CD1c-positive myeloid dendritic cell (primary cell): ENCODE measurements at regions not wholly inside any gene's neighbourhood (a gene's known extent, or its start where the extent isn't known, plus 50 kb on each side); places are given as distances from the start of the nearest gene placed in this dataset.

Experiments used
- DNase-seq: peaks from one replicate; pipeline ENCODE4 v3.0.0-alpha.2; 2016; ENCODE audit errors: extremely low spot score

DNA sequence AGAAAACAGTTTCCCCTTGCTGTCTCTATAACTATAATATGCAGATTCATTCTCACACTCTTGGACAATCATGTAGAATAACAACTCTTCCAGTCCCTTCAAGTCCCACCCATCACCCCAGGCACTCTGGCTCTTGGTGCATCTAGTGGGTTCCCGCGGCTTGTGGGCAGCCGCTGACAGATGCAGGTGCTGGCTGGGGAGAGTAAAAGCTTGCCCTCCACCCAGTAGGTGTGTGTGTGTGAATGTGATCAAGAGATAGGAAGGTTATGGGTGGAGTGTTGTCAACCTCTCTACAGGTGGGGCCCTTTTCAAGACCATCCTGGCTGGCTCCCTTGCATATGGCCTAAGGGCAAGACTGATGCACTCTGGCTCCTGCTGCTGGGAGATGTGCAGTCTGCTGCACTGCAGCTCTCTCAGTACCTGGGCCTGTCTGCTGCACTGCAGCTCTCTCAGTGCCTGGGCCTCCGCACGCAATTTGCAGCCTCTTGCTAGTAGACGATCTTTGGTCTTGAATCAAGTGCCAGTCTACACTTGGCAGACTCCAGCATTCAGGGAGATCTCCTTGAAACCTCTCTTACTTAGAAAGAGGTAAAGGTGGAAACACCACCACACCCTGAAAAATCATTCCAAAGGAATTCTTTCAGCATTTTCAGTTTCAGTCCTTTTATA, 189.7 kb upstream of the GDNF start:
- no peak for DNase-seq

DNA sequence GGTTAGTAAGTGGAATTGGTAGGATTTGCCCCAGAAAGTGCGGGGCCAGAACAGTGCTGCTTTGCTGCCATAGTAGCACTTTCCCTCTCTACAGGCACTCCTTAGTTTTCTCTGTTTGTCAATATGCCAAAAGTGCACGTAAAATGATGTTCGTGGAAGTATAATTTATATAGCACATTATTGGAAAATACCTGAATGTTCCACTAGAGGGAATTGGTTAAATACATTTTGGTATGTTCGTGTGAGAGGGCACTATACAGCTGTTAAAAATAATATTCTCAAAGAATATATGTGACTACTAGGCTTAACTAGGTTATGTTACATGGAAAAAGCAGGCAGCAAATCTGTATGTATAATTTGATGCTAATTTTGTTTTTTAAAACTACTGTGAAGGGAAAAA, 184.0 kb upstream of the GDNF start:
- no peak for DNase-seq

DNA sequence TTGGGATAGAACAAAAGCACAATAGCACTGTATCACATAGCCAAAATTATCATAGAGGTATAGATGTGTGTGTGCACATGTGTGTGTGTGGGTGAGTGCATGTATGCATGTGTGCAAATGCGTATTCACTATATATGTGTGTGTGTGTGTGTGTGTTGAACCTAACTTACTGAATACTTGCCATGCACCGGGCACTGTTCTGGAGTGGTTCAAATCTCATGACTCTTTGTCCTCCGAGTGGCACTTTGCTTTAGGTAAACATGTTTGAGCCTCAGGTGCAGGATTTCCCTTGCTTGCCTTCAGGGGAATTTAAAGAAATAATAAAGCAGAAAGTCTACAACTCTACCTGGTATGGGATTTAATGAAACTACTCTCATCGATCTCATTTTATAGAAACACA, 183.5 kb upstream of the GDNF start:
- no peak for DNase-seq

DNA sequence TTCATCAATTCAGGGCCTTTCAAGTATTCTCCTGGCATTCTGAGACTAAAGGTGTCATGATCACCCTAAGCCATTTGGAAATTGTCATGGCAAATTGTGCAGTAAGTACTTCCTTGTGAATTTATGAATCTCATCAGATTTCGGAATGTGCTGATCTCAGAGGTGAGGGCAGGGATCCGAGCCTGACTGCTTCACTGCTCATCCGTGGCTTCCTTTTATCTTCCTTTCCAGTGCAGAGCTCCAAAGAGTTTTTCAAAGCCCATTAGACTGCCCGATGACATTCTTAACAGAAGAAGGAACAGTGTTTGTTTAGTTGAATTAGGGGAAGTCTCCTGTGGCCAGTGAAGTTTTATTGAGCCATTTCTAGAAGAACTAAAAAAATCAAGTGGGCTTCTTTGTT, 182.8 kb upstream of the GDNF start:
- no peak for DNase-seq

DNA sequence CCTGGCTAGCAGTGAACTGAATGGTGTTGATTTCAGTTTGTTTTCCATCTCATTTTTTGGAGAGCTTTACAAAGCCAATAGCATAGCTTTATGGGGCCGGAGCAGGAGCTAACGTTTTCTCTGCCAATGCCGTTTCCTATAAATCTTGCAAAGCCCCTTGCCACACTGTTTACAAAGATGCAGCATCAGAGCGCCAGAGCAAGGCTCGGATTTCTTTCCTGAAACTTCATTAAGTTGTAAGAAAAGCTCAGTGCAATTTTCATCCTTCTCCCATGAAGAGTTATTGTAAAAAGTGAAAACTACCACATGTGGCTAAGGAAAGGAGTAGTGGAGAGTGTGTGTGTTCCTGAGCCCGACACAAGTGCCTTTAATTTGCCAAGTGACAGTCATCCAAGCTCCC, 178.2 kb upstream of the GDNF start:
- DNase-seq, result no peak

DNA sequence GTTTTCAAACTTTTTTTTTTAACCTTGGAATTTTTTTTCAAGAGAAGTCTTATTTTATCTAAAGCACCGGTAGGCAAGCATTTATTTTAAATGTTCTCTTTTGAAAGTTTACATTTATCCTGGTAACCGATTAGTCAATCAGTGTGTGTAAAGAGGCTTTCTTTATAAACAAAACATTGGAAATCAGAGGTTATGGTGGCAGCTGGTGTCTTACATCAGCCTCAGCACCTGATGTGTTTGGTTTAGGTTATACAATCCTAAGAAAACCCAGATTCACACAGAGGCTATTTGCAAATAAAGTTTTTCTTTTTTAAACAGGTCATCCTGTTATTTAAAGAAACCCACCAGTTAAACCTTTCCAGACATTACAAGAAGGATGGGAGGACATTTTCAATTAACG, 173.3 kb upstream of the GDNF start:
- DNase-seq, result no peak

DNA sequence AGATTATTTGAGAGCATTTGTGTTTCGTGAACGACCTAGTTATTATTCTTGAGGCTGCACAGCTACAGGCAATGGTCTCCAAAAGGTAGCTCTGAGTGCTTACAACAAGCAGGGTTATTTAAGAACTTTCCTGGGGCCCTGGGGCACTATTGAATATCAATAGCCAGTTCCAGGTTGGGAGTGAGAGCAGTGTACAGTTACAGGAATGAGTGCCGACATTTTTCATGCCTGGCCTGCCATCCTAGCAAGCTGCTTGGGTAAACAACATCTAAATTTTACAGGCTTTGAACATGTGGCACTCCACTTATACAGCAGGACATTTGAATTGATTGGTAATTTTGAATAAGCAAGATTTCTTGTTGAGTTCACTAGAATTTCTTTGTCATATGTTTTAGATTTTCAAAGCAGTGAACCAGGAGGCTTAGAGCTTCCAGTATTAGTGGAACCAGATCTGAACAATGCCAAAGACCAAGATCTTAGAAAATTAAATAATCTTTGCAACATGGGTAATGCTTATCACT, 171.9 kb upstream of the GDNF start:
- no peak for DNase-seq

DNA sequence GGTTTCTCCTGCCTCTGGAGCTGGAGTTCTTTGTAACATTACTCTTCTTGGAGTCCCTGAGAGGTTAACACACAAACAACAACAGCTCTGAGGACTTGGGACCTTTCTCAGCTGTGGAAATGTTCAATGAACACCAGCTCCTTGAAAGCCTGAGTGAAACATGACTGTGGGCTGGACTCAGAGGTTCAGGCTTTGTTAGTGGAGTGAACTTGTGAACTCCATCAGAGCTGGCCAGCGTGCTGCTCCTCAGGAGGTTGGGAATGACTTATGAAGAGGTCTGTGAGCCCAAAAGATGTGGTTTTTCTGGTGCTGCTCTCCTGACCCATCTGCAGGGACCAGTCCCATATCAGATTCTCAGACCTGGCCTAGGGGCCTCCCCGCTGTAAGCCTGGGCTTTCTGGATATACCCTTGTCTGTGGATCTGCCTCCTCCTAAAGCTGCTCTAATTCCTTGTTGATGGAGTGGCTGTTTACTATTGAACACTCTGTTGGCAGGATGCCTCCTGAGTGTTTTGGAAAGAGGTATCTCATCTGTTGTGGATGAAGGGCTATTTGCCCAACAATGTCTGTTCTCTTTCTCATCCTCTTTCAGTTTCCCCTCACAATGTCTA, 170.0 kb upstream of the GDNF start:
- DNase-seq, result no peak

DNA sequence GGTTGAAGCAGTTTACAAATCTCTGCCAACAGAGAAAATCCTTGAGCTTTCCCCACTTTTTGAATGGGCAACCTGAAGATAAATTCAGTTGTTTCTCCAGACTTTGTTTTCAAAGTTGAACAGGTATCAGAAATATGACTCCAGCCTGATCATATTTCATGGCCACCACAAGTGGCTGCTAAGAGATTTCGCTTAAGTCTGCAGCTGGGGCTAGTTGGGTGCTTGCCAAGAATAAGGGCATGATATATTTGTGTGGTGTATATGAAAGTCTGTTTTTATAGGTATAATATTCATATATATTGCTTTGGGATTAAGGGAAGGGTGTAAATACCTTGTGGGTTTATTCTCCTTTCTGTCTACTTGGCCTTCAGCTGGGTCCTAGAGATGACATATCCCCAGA, 168.4 kb upstream of the GDNF start:
- DNase-seq, result no peak

DNA sequence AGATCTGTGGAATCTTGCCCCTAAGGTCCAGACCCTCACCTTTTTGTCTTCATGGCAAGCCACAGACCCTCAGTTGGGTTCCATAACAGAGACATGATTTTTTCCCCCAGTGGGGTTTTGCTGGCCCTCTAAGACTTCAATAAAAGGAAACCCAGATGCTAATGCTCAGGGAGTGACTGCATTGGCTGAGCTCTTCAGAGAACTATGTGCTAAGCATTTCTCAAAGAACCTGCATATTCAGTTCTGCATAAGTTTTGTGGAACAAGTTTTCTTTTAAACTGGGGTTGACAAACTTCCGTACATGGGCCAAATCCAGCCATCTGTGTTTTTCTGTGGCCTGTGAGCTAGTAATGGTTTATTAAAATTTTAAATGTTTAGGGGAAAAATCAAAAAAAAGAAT, 159.8 kb upstream of the GDNF start:
- DNase-seq, result no peak

DNA sequence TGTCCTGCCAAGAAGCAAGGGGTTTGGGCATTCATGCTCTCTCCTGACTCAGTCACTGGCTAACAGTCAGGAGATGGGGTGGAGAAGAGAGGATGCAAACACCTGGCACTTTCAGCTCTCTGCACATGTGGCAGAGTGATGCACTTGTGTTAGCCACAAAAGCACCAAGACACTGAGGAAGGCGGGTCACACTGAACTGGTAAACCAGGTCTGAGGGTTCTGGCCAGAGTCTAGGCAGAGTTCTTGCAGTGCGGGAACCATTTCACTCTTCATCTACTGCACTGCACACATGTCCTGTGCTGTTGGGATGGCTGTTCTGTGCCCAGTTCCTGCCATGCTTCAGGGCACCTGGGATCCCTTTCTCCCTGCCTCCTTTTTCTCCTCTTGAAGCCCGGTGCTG, 157.1 kb upstream of the GDNF start:
- no peak for DNase-seq

DNA sequence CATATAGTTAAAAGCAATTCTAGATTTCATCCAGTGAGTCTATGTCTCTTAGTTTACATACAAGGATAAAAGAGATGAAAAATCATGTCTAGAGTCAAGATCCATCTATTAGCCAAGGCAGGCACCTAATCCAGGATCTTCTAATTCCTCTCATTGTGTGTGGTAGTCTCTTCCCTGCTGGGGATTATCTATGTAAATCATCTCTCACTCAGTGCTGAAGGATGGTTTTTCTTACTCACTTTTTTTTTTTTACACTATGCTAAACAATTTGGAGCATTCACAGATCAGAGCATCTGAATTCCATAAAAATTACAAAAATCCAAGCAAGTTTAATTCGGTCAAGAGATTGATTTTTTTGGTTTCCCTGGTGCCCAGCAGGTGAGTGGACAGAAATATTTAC, 154.9 kb upstream of the GDNF start:
- DNase-seq, result no peak

DNA sequence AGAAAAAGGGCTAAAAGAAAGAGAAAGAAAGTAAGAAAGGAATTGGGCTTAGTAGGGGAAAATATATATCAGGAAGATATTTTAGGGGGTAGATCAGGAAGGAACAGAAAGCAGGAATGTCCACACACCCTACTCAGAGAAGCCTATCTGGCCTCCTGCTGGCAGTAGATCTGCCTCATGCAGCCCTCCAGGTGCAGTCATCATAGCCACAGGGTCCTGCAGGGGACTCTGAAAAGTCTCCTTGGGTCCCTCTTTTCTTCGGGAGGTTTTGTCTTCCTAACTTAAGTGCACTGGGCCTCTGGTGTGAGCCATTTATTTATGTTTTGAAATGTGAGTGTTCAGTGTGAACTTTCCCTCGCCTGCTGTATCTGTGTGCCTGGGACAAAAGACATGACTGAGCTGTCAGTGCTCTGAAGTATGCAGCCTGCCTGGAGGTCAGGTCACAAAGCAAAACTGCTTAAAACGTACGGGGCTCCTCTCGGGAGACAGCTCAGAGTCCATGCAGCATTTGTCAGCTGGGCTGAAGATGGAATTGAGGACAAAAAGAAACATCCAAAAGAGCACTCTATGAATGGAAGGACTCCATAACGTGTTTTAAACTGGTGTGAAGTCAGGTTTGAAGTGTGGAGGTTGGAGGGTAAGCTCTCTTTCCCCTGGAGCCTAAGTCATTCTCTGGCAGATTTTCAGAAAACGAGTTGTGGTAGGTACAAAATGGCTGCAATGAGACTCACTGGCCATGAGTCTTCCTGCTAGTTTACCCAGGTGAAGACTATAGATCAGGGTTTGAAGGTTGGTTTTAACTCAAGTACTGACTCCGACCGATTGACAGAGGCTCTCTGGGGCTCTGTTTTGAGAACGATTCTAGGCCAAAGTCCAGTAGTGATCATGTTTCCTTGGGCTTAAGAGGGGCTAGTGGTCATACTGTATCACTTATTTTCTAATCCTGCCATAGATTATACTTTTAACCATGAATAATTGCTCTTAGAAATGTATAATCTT, 151.8 kb upstream of the GDNF start:
- no peak for DNase-seq

DNA sequence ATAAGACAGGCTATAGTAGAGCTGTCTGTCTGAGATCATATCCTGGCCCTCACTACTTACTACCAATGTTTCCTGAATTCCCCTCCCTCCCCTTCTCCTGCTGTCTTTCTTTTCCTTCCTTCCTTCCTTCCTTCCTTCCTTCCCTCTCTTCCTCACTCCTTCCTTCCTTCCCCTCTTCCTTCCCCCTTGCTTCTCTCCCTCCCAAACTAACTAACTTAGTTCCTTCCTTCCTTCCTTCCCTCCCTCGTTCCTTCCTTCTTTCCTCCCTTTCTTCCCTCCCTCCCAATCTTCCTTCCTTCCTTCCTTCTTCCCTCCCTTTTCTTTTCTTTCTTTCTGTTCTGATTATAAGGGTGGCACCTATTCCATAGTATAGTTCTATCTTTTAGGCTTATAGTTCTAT, 150.0 kb upstream of the GDNF start:
- DNase-seq, result no peak

DNA sequence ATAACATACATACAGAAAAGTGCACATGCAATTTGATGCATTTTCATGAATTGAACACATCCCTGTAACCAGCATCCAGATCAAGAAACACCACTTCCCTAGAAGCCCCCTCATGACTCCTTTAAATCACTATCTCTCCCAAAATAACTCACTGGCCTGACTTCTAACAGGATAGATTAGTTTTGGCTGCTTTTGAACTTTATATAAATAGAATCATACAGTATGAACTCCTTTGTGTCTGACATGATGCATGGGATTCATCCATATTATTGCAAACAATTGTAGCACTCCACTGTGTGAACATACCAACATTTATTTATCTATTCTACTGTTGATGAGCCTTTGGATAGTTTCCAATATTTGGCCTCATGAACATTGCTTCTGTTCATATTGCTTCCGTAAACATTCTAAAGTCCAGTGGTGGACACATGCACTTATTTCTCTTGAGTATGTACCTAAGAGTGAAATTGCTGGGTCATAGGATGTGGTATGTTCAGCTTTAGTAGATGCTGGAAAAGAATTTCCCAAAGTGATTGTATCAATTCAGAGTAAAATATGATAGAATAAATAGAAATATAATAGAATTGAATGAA, 148.7 kb upstream of the GDNF start:
- DNase-seq, result no peak

DNA sequence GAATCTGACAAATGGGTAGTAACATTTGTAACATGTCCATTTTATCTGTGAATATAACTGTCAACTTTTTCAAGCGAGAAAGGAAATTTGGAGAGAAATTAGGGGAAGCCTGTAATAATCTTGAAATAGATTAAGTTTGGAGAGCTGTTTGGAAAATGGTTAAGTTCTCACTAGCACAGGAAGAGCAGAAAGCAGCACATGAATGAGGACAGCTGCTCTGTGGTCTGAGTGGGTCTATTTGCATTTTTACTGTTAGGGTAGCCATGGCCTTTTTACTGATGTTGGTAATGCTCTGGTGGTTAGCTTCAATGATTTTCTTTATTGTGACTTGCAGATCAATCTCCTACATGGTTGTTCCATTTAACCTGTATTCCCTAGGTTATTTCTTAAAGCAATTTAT, 144.5 kb upstream of the GDNF start:
- DNase-seq, result no peak

DNA sequence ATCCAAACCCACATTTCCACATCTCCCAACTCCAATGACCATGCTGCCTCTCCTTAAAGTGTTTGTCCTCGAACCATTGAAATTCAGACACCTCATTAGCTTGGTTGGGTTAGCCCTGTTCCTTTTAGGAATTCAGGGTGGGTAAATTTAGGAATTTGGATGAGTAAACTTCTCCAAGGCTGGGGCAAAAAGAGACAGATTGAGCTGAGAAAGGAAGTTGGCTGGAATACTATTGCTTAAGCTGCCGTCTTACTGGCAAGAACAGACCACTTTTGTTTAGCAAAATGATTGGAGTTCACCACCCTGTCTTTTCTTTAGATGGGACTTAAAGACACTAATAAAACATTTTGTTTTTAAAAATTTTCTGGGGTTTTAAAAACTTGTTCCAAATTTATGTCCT, 143.6 kb upstream of the GDNF start:
- no peak for DNase-seq

DNA sequence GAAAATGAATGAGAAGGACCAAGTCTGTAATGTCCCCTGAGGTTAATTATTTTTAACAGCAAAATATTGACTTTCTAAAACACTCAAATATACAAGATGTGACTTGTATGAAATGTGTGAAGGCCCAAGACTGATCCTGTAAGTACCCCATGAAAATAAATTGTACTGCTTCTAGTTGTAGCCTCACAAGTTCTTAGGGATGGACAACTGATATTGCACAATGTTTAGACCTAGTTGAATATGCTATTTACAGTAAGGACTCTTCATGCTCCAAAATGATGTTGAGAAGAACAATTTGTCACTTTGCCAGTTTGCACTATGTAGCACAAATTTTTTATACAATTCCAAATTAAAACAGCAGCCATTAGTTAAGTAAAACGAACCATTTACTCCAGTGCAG, 139.7 kb upstream of the GDNF start:
- DNase-seq, result no peak

DNA sequence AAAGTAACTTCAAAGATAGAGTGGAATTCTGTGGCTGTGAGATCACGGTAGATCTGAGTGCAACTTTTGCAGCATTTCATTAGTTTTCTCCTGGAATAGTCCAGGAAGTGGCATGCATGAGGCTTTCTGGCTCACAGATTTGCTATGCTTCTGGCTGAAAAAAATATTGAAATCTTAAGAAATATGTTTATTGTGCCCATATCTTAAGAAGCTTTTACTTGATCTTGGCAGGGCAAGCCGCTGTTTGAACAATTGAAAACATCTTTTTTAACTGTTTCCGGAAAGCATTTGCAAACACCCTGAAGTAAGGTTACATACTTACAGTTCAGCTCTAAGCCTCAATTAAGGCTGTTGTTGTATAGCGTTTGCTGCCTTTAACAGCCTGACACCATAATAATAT, 135.7 kb upstream of the GDNF start:
- no peak for DNase-seq

DNA sequence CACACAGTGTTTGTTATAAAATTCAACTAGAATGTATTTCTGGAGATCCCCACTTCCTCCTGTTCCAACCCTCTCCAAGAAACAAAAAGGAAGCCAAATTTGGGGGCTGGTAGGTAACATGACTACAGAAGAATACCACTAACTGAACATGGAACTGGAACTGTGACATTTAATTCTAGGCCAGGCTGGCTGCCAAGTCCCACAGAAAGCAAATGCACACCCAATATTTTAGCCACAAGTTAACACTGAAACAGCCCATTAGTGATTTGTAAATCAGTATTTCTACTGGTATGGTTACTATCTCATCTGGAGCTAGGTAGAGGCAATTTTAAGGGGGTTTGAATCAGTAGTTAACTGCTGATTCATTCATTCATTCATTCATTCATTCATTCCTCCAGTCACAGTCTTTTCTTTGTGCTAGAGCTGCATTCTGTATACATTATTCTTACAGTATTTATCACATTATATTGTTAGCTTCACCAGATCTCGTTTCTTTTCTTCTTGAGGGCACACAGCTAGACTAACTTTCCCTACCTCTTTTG, 131.7 kb upstream of the GDNF start:
- DNase-seq, result no peak

DNA sequence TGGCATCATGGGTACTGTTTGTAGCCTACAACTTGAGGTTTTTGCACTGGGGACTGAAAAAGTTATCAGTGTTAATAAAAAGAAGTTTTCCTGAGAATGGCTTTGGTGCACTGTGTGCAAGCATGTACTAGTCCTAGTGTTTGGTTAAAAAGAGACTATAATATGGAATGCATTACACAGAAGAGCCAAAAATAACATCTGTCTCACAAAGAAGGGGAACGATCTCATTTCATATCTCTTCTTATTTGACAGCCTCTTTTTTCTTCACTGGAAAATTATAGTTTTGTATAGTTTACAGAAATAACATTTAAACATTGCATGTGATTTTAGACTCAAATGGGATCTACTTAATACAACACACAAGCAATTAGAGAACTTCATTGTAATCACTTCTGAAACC, 127.0 kb upstream of the GDNF start:
- no peak for DNase-seq

DNA sequence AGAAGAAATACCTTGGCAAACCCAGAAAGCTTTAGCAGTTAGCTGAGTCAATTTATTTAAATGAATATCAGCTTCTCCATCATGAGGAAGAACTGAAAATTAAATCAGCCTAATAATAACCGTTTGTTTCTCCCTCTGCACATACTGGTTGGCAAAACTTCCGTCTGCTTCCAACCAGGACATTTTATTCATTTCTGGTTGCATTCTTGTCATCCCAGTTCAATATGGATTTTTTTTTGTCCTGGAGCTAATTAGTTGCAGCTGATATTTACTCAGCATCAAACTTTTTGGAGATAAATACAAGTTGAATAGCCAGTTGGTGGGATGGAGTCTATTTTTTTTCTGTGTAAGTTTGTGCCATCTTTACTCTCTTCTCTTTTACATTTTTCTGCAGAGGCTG, 126.5 kb upstream of the GDNF start:
- DNase-seq, result no peak
